Smooth muscle cell (in vitro differentiated cells): ENCODE measurements at regions not wholly inside any gene's neighbourhood (a gene's known extent, or its start where the extent isn't known, plus 50 kb on each side); places are given as distances from the start of the nearest gene placed in this dataset.

ENCODE experiments used
- DNase-seq: peaks from one replicate; lab custom pipeline; 2025; ENCODE audit not compliant: unreplicated experiment; lab: John Stamatoyannopoulos, UW
- H2AFZ ChIP-seq: fragments of 200-600 bp; sonication (generic); 2 replicates; pipeline ENCODE4 v1.6.0; 2016; ENCODE audit warnings: antibody characterized with exemption, low read depth, mild to moderate bottlenecking
- H3F3A ChIP-seq: fragments of 200-600 bp; sonication (generic); 2 replicates; pipeline ENCODE4 v1.6.0; 2017; ENCODE audit warnings: antibody characterized with exemption, low read depth
- H3K27ac ChIP-seq: fragments of 200-600 bp; sonication (generic); 2 replicates; pipeline ENCODE4 v1.5.1; 2016; ENCODE audit warnings: low read depth, mild to moderate bottlenecking
- H3K27me3 ChIP-seq: fragments of 200-600 bp; sonication (generic); 2 replicates; pipeline ENCODE4 v1.6.1; 2016; ENCODE audit warnings: low read depth, mild to moderate bottlenecking
- H3K36me3 ChIP-seq: fragments of 200-600 bp; sonication (generic); 2 replicates; pipeline ENCODE4 v1.5.1; 2016; ENCODE audit warnings: low read depth
- H3K4me1 ChIP-seq: fragments of 200-600 bp; sonication (generic); 2 replicates; pipeline ENCODE4 v1.5.1; 2016; ENCODE audit warnings: low read depth
- H3K4me2 ChIP-seq: fragments of 200-600 bp; sonication (generic); 2 replicates; pipeline ENCODE4 v1.6.0; 2016; ENCODE audit warnings: mild to moderate bottlenecking
- H3K4me3 ChIP-seq: fragments of 200-600 bp; sonication (generic); 2 replicates; pipeline ENCODE4 v1.5.1; 2016; ENCODE audit warnings: mild to moderate bottlenecking
- H3K79me2 ChIP-seq: fragments of 200-600 bp; sonication (generic); 2 replicates; pipeline ENCODE4 v1.6.0; 2016; ENCODE audit warnings: low read depth, mild to moderate bottlenecking
- H3K9ac ChIP-seq: fragments of 200-600 bp; sonication (generic); 2 replicates; pipeline ENCODE4 v1.6.0; 2016; ENCODE audit warnings: low read depth
- H3K9me3 ChIP-seq: fragments of 200-600 bp; sonication (generic); replicated peaks from 2 replicates; pipeline ENCODE4 v1.5.1; 2016; ENCODE audit warnings: low read depth
- H4K20me1 ChIP-seq: fragments of 200-600 bp; sonication (generic); 2 replicates; pipeline ENCODE4 v1.6.0; 2016; ENCODE audit warnings: low read depth
- CTCF ChIP-seq: fragments of 200-600 bp; sonication (generic); IDR thresholded peaks from 2 replicates; pipeline ENCODE4 v1.5.1; 2017; ENCODE audit warnings: borderline replicate concordance, mild to moderate bottlenecking, antibody characterized with exemption; ENCODE audit not compliant: insufficient read depth, poor library complexity, severe bottlenecking
- WGBS: methylation state at CpG from one replicate; pipeline ENCODE4 v1.1.7; 2016; ENCODE audit warnings: low lambda C conversion rate; 5-methylcytosine and 5-hydroxymethylcytosine counted together

- no peak overlapping the region for H3K4me2 ChIP-seq
- H3K9ac ChIP-seq: no peak overlapping the region
- H3K79me2 ChIP-seq: no peaks in the 10 kb centered on the region
- H3K27ac ChIP-seq: peak overlapping the region; percentile 62
- H3K27me3 ChIP-seq: no peaks in the 10 kb centered on the region
- no peak for DNase-seq
- H3K9me3 ChIP-seq: no peaks in the 10 kb centered on the region
- peaks cover 7% of the 10 kb centered on the region for H3F3A ChIP-seq
- no peaks in the 10 kb centered on the region for H3K4me1 ChIP-seq
- H2AFZ ChIP-seq: no peak overlapping the region
- no peaks in the 10 kb centered on the region for H3K36me3 ChIP-seq
- WGBS: 83% methylated on average over 8 of the region's 8 CpGs
- H3K4me3 ChIP-seq: no peak overlapping the region
- H4K20me1 ChIP-seq: no peaks in the 10 kb centered on the region
- TF ChIP-seq CTCF: no peak
These were observed 183.4 kb upstream of the RFC3 start for GRCh38 chr13:33634546-33634982.

DNA sequence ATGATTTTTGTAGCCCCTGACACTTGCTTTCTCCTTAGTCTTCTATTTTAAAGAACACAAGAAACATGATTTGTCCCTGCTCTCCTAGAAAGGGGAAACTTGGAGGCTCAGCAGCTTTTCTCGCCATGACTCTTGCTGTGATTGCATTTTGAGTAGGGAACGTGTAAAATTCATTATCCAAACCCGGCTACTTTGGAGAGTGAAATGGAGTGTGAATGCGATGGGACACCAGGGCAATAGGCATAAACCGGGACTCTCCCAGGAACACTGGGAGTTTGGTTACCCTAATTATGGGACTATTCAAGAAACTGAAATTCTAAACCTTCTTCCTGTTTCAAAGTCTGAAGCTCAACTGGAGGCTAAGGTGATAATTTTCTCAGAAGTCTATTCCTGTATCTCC lies 181.7 kb upstream of the RFC3 start:
- Histone ChIP-seq H2AFZ (no peak overlapping the region), H3K27ac (peak overlapping the region; percentile 68), H3K27me3 (no peaks in the 10 kb centered on the region), H3K36me3 (no peaks in the 10 kb centered on the region), H3K9ac (no peak overlapping the region), H3F3A (peaks cover 10% of the 10 kb centered on the region), H3K4me1 (no peaks in the 10 kb centered on the region), H3K9me3 (no peaks in the 10 kb centered on the region), H3K4me3 (no peak overlapping the region), H3K79me2 (no peaks in the 10 kb centered on the region), H3K4me2 (no peak overlapping the region), H4K20me1 (no peaks in the 10 kb centered on the region)
- DNase-seq: no peak
- 84% methylated on average over 5 of the region's 5 CpGs for WGBS
- TF ChIP-seq CTCF: no peak

- Histone ChIP-seq H3K79me2 (no peaks in the 10 kb centered on the region), H3K4me3 (no peak overlapping the region), H3K9ac (peak overlapping the region; percentile 18), H3K27ac (peak overlapping the region; percentile 68), H3K9me3 (no peaks in the 10 kb centered on the region), H3K4me1 (peaks cover 1% of the 10 kb centered on the region), H3F3A (peaks cover 10% of the 10 kb centered on the region), H2AFZ (no peak overlapping the region), H3K4me2 (no peak overlapping the region), H4K20me1 (no peaks in the 10 kb centered on the region), H3K36me3 (no peaks in the 10 kb centered on the region), H3K27me3 (no peaks in the 10 kb centered on the region)
- no peak for TF ChIP-seq CTCF
- WGBS: 71% methylated on average over 3 of the region's 3 CpGs
- DNase-seq: no peak
These were observed 180.8 kb upstream of the RFC3 start for GRCh38 chr13:33636955-33637670.

DNA sequence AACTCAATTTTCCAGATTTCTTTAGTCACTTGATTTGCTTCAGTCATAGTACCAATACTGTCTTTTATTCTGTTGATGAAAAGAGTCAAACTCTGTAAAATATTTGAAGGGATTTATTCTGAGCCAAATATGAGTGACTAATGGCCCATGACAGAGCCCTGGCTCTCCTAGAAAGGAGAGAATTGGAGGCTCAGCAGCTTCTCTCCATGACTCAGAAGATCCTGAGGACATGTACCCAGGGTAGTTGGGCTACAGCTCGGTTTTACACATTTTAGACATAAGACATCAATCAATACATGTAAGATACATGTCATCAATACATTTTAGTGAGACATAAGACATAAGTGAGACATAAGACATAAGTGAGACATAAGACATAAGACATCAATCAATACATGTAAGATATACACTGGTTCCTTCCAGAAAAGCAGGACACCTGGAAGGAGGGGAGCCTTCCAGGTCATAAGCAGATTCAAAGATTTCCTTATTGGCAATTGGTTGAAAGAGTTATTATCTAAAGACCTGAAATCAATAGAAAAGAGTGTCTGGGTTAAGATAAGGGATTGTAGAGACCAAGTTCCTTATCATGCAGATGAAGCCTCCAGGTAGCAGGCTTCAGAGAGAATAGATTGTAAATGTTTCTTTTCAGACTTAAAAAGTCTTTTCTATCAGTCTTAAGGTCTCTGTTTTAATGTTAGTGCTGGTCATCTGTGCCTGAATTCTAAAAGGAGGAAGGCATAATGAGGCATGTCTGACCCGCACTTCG lies 179.8 kb upstream of the RFC3 start:
- H3K4me1 ChIP-seq: peaks cover 5% of the 10 kb centered on the region
- no peaks in the 10 kb centered on the region for H3K9me3 ChIP-seq
- 62% methylated on average over 3 of the region's 3 CpGs for WGBS
- DNase-seq: no peak
- H4K20me1 ChIP-seq: no peaks in the 10 kb centered on the region
- H3K79me2 ChIP-seq: no peaks in the 10 kb centered on the region
- no peak overlapping the region for H3K4me3 ChIP-seq
- H3K27me3 ChIP-seq: no peaks in the 10 kb centered on the region
- H3K27ac ChIP-seq: peak overlapping the region; percentile 68
- no peak overlapping the region for H3K9ac ChIP-seq
- H2AFZ ChIP-seq: no peak overlapping the region
- TF ChIP-seq CTCF: no peak
- H3K36me3 ChIP-seq: no peaks in the 10 kb centered on the region
- peak overlapping the region; percentile 6 for H3K4me2 ChIP-seq
- peaks cover 10% of the 10 kb centered on the region for H3F3A ChIP-seq
